ENCODE measurements at regions not wholly inside any gene's neighbourhood (a gene's known extent, or its start where the extent isn't known, plus 50 kb on each side); places are given as distances from the start of the nearest gene placed in this dataset.

DNA sequence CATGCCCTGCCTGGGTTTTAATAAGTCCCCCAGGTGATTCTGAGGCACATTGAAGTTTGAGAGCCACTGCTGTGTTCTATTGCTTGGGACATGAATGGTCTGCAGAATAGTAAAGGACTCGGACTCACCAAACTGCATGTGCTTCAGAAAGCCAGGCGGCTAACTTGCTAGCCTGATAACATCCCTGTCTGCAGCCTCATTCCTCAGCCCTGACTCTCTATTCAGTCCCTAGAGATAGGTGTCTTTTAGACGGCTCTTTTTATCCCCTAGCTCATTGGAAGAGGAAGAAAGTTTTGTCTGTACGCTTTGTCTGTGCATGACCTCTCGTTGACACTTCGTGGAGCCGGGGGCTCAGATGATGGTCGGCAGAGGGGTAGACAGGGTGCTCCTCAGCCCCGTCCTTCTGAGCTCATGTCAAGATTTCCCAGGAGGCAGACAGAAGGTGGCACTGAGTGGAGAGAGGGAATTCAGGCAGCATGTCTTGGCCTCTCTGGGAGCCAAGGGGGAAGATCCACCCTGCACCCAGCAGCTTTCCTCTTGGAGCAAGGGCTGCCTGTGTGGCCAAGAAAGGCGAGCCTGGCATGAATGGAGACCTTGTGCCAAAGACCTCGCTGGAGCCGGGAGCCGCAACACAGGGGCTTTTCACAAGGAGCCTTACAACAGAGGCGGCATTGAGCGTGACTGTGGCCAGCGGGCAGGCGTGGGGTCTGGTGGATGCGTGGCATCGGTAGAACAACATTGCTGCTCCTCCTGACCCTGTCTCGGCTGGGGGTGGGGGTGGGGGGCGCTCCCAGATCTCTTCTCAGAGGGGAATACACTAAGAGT is 51.1 kb upstream of the PODXL start:
- TF ChIP-seq, protein P1, sequence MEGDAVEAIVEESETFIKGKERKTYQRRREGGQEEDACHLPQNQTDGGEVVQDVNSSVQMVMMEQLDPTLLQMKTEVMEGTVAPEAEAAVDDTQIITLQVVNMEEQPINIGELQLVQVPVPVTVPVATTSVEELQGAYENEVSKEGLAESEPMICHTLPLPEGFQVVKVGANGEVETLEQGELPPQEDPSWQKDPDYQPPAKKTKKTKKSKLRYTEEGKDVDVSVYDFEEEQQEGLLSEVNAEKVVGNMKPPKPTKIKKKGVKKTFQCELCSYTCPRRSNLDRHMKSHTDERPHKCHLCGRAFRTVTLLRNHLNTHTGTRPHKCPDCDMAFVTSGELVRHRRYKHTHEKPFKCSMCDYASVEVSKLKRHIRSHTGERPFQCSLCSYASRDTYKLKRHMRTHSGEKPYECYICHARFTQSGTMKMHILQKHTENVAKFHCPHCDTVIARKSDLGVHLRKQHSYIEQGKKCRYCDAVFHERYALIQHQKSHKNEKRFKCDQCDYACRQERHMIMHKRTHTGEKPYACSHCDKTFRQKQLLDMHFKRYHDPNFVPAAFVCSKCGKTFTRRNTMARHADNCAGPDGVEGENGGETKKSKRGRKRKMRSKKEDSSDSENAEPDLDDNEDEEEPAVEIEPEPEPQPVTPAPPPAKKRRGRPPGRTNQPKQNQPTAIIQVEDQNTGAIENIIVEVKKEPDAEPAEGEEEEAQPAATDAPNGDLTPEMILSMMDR (IDR thresholded peaks at IDR 0.05) = no peak
- TF ChIP-seq EZH2 (IDR thresholded peaks at IDR 0.05; ENCODE audit: borderline replicate concordance, insufficient read depth, low read depth, low read length, poor library complexity, severe bottlenecking) = no peak
